ENCODE measurements at regions not wholly inside any gene's neighbourhood (a gene's known extent, or its start where the extent isn't known, plus 50 kb on each side); places are given as distances from the start of the nearest gene placed in this dataset.

DNA sequence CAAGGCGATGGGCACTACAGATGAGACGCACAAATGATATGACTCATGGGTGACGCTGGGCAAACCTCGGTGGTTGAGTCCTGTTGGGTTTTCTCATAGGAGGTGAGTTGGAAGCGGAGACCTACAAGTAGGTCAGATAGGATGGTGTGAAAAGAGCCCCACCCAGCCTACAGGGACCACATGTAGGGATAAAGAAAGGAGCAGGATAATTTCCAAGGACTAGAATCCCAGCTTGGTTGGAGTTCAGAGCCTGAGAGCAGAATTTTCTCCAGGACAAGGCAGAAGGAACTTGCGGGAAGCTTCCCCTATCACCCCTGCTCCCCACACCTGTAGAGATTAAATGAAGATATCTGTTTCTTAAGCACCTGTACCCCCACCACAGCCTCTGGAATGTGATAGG lies 489.7 kb upstream of the CDH4 start:
- no peak overlapping the region for H3K4me2 ChIP-seq (ENCODE audit: low read length)
- H4K20me1 ChIP-seq (ENCODE audit: low read length): no peaks in the 10 kb centered on the region
- no peaks in the 10 kb centered on the region for H3K27me3 ChIP-seq (ENCODE audit: low read length)
- ChIA-PET CTCF (no interaction called here), POLR2A (ENCODE audit: unreplicated experiment) (no interaction called here)
- no peaks in the 10 kb centered on the region for H3K36me3 ChIP-seq (ENCODE audit: low read depth, low read length)
- no peaks in the 10 kb centered on the region for H3F3A ChIP-seq (ENCODE audit: low read length, unreplicated experiment)
- BruUV-seq (replicated peaks): no TSS peak
- DNase-seq (no peak), ATAC-seq (no peak)
- no peaks in the 10 kb centered on the region for H3K9me2 ChIP-seq (replicated peaks; ENCODE audit: low read length)
- H3K79me2 ChIP-seq (ENCODE audit: low read length): no peaks in the 10 kb centered on the region
- no peak overlapping the region for H3K4me3 ChIP-seq (ENCODE audit: low read length)
- intact Hi-C loops (cut with micrococcal nuclease): no loop called here
- no peak overlapping the region for H3K9ac ChIP-seq (ENCODE audit: low read length)
- no peaks in the 10 kb centered on the region for H3K4me1 ChIP-seq (ENCODE audit: insufficient read depth, low read length)
- no peak overlapping the region for H3K27ac ChIP-seq (ENCODE audit: low read length)
- TF ChIP-seq EZH2phosphoT487 (IDR thresholded peaks at IDR 0.05; ENCODE audit: borderline replicate concordance, low read length) (no peak), EZH2 (IDR thresholded peaks at IDR 0.05; ENCODE audit: low read length, unreplicated experiment) (no peak)
- TF ChIP-seq, protein P1, sequence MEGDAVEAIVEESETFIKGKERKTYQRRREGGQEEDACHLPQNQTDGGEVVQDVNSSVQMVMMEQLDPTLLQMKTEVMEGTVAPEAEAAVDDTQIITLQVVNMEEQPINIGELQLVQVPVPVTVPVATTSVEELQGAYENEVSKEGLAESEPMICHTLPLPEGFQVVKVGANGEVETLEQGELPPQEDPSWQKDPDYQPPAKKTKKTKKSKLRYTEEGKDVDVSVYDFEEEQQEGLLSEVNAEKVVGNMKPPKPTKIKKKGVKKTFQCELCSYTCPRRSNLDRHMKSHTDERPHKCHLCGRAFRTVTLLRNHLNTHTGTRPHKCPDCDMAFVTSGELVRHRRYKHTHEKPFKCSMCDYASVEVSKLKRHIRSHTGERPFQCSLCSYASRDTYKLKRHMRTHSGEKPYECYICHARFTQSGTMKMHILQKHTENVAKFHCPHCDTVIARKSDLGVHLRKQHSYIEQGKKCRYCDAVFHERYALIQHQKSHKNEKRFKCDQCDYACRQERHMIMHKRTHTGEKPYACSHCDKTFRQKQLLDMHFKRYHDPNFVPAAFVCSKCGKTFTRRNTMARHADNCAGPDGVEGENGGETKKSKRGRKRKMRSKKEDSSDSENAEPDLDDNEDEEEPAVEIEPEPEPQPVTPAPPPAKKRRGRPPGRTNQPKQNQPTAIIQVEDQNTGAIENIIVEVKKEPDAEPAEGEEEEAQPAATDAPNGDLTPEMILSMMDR (conservative IDR thresholded peaks at IDR 0.05; ENCODE audit: low read depth, low read length): no peak
- no peak overlapping the region for H2AFZ ChIP-seq (ENCODE audit: low read length)
- H3K9me3 ChIP-seq (ENCODE audit: low read length): 0 out of 2 replicates have a peak, but pooled peaks cover 4% of the 10 kb centered on the region

DNA sequence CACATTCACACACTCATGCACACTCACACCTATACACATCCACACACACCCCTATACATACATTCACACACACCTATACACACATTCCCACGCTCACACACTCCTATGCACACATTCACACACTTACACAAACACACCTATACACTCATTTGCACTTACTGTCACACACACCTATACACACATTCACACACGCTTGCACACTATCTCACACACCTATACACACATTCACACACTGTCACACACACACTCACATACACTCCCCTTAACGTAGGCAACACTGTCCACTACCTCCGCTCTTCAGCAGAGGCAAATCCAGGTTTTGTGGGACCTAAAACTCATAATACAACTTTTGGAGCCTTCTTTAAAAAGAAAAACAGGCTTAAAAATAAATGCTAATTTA lies 487.7 kb upstream of the CDH4 start:
- Histone ChIP-seq H3K4me1 (ENCODE audit: insufficient read depth, low read length) (no peaks in the 10 kb centered on the region), H3K79me2 (ENCODE audit: low read length) (no peaks in the 10 kb centered on the region), H3K27ac (ENCODE audit: low read length) (no peak overlapping the region), H3K27me3 (ENCODE audit: low read length) (no peaks in the 10 kb centered on the region), H2AFZ (ENCODE audit: low read length) (no peak overlapping the region), H3K4me2 (ENCODE audit: low read length) (no peak overlapping the region), H3K9me3 (ENCODE audit: low read length) (peaks cover 11% of the 10 kb centered on the region; the same call in 1 of the 2 replicates), H3K4me3 (ENCODE audit: low read length) (no peak overlapping the region), H3K9ac (ENCODE audit: low read length) (no peak overlapping the region), H3K9me2 (replicated peaks; ENCODE audit: low read length) (no peaks in the 10 kb centered on the region), H4K20me1 (ENCODE audit: low read length) (no peaks in the 10 kb centered on the region), H3F3A (ENCODE audit: low read length, unreplicated experiment) (no peaks in the 10 kb centered on the region), H3K36me3 (ENCODE audit: low read depth, low read length) (no peaks in the 10 kb centered on the region)
- POLR2A ChIA-PET (ENCODE audit: unreplicated experiment): no interaction called here
- TF ChIP-seq EZH2 (IDR thresholded peaks at IDR 0.05; ENCODE audit: low read length, unreplicated experiment) (no peak), EZH2phosphoT487 (IDR thresholded peaks at IDR 0.05; ENCODE audit: borderline replicate concordance, low read length) (no peak)
- TF ChIP-seq, protein P1 (conservative IDR thresholded peaks at IDR 0.05; ENCODE audit: low read depth, low read length): no peak
- no TSS peak for BruUV-seq (replicated peaks)
- ATAC-seq (no peak), DNase-seq (no peak)
- intact Hi-C loops (cut with micrococcal nuclease): no loop called here
- CTCF ChIA-PET: no interaction called here

- CTCF ChIA-PET: no interaction called here
- no peaks in the 10 kb centered on the region for H3K4me1 ChIP-seq (ENCODE audit: insufficient read depth, low read length)
- no peak for ATAC-seq
- no peaks in the 10 kb centered on the region for H3K9me2 ChIP-seq (replicated peaks; ENCODE audit: low read length)
- peaks cover 15% of the 10 kb centered on the region; the same call in 1 of the 2 replicates for H3K9me3 ChIP-seq (ENCODE audit: low read length)
- no peak overlapping the region for H2AFZ ChIP-seq (ENCODE audit: low read length)
- no peaks in the 10 kb centered on the region for H3K79me2 ChIP-seq (ENCODE audit: low read length)
- no TSS peak for BruUV-seq (replicated peaks)
- H3K4me3 ChIP-seq (ENCODE audit: low read length): no peak overlapping the region
- intact Hi-C loops (cut with micrococcal nuclease): no loop called here
- POLR2A ChIA-PET (ENCODE audit: unreplicated experiment): no interaction called here
- no peaks in the 10 kb centered on the region for H3F3A ChIP-seq (ENCODE audit: low read length, unreplicated experiment)
- TF ChIP-seq EZH2phosphoT487 (IDR thresholded peaks at IDR 0.05; ENCODE audit: borderline replicate concordance, low read length) (no peak), EZH2 (IDR thresholded peaks at IDR 0.05; ENCODE audit: low read length, unreplicated experiment) (no peak)
- TF ChIP-seq, protein P1 (conservative IDR thresholded peaks at IDR 0.05; ENCODE audit: low read depth, low read length): no peak
- DNase-seq: no peak
- H3K9ac ChIP-seq (ENCODE audit: low read length): no peak overlapping the region
- no peak overlapping the region for H3K27ac ChIP-seq (ENCODE audit: low read length)
- no peak overlapping the region for H3K4me2 ChIP-seq (ENCODE audit: low read length)
- no peaks in the 10 kb centered on the region for H3K27me3 ChIP-seq (ENCODE audit: low read length)
- H4K20me1 ChIP-seq (ENCODE audit: low read length): no peaks in the 10 kb centered on the region
- H3K36me3 ChIP-seq (ENCODE audit: low read depth, low read length): no peaks in the 10 kb centered on the region
These were observed 487.3 kb upstream of the CDH4 start for GRCh38 chr20:60764771-60765170.
